SK-N-SH treated with all-trans-retinoic acid at 6 μM for 48 hours (cell line): ENCODE measurements at regions not wholly inside any gene's neighbourhood (a gene's known extent, or its start where the extent isn't known, plus 50 kb on each side); places are given as distances from the start of the nearest gene placed in this dataset.

Experiments used
- ARNTL ChIP-seq: fragments of 450-650 bp; formaldehyde crosslinking; IDR thresholded peaks from 2 replicates; pipeline ENCODE4 v1.5.0; 2020; ENCODE audit warnings: low read depth, mild to moderate bottlenecking, moderate library complexity, borderline replicate concordance
- BACH2 ChIP-seq: fragments of 250-450 bp; sonication (Bioruptor Pico); IDR thresholded peaks from 2 replicates; pipeline ENCODE4 v1.9.0; 2021; ENCODE audit warnings: mild to moderate bottlenecking, borderline replicate concordance
- CSDC2 ChIP-seq: fragments of 250-450 bp; sonication (Bioruptor Pico); IDR thresholded peaks from 2 replicates; pipeline ENCODE4 v1.5.0; 2020; ENCODE audit warnings: mild to moderate bottlenecking, moderate library complexity
- CSRNP3 ChIP-seq: fragments of 250-450 bp; sonication (Bioruptor Pico); IDR thresholded peaks from 2 replicates; pipeline ENCODE4 v1.5.1; 2021; ENCODE audit warnings: mild to moderate bottlenecking, moderate library complexity
- ESRRG ChIP-seq: fragments of 250-450 bp; sonication (Bioruptor Pico); IDR thresholded peaks from 2 replicates; pipeline ENCODE4 v1.6.1; 2021; ENCODE audit warnings: mild to moderate bottlenecking
- OSR1 ChIP-seq: fragments of 250-450 bp; sonication (Bioruptor Pico); IDR thresholded peaks from 2 replicates; pipeline ENCODE4 v1.8.0; 2022; ENCODE audit warnings: moderate library complexity, mild to moderate bottlenecking, inconsistent platforms
- PPARA ChIP-seq: fragments of 250-450 bp; sonication (Bioruptor Pico); IDR thresholded peaks from 2 replicates; pipeline ENCODE4 v1.5.0; 2020; ENCODE audit warnings: mild to moderate bottlenecking, borderline replicate concordance
- SNAI2 ChIP-seq: fragments of 250-450 bp; sonication (Bioruptor Pico); IDR thresholded peaks from 2 replicates; pipeline ENCODE4 v1.5.0; 2020; ENCODE audit warnings: mild to moderate bottlenecking, moderate library complexity
- TCF4 ChIP-seq: fragments of 250-450 bp; sonication (Bioruptor Pico); IDR thresholded peaks from 2 replicates; pipeline ENCODE4 v1.8.0; 2021; ENCODE audit warnings: mild to moderate bottlenecking, moderate library complexity, borderline replicate concordance
- ZFP3 ChIP-seq: fragments of 250-450 bp; sonication (Bioruptor Pico); IDR thresholded peaks from 2 replicates; pipeline ENCODE4 v1.5.0; 2020; ENCODE audit warnings: mild to moderate bottlenecking, moderate library complexity
- ZFP30 ChIP-seq: fragments of 450-650 bp; formaldehyde crosslinking; IDR thresholded peaks from 2 replicates; pipeline ENCODE4 v1.5.0; 2022; ENCODE audit warnings: mild to moderate bottlenecking, moderate library complexity
- ZNF70 ChIP-seq: fragments of 450-650 bp; formaldehyde crosslinking; IDR thresholded peaks from 2 replicates; pipeline ENCODE4 v1.5.0; 2020; ENCODE audit warnings: mild to moderate bottlenecking, moderate library complexity
- TF ChIP-seq, protein P1 (sequence below): fragments of 250-450 bp; sonication (Bioruptor Pico); IDR thresholded peaks from 2 replicates; pipeline ENCODE4 v1.8.0; 2020; ENCODE audit warnings: mild to moderate bottlenecking, moderate library complexity, borderline replicate concordance
- TF ChIP-seq, protein P2 (sequence below): fragments of 250-450 bp; sonication (Bioruptor Pico); IDR thresholded peaks from 2 replicates; pipeline ENCODE4 v1.5.1; 2020; ENCODE audit warnings: low read depth, mild to moderate bottlenecking, moderate library complexity

DNA sequence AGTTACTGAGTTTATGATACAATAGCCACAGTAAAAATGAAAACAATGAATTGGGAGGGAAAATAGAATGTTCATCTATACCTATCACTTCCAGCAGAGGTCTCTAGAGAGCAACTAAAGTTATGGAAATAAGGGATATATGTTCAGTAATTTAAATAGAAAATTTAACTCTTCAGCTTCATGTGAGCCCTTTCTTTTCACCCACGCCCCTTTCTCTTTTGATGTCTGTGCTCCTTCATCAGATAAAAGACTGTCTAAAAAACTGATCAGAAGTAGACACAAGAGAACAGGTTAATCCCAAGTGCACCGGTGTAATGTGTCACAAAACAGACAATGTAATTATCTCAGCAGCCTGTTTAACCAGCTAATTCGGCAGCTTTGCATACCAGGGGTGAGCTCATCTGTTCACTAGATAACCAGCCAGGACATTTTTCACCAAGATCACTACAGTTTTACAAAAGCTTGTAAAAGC is 238.5 kb upstream of the ERBB4 start:
- TF ChIP-seq SNAI2 (CRISPR knock-in tag) (no peak), ARNTL (CRISPR knock-in tag) (no peak), CSDC2 (CRISPR knock-in tag) (no peak), ZFP3 (CRISPR knock-in tag) (no peak), PPARA (CRISPR knock-in tag) (no peak), ESRRG (CRISPR knock-in tag) (no peak), OSR1 (CRISPR knock-in tag) (no peak), ZFP30 (CRISPR knock-in tag) (no peak), BACH2 (CRISPR knock-in tag) (no peak), CSRNP3 (no peak), ZNF70 (CRISPR knock-in tag) (no peak), TCF4 (CRISPR knock-in tag) (no peak)
- TF ChIP-seq, protein P1, sequence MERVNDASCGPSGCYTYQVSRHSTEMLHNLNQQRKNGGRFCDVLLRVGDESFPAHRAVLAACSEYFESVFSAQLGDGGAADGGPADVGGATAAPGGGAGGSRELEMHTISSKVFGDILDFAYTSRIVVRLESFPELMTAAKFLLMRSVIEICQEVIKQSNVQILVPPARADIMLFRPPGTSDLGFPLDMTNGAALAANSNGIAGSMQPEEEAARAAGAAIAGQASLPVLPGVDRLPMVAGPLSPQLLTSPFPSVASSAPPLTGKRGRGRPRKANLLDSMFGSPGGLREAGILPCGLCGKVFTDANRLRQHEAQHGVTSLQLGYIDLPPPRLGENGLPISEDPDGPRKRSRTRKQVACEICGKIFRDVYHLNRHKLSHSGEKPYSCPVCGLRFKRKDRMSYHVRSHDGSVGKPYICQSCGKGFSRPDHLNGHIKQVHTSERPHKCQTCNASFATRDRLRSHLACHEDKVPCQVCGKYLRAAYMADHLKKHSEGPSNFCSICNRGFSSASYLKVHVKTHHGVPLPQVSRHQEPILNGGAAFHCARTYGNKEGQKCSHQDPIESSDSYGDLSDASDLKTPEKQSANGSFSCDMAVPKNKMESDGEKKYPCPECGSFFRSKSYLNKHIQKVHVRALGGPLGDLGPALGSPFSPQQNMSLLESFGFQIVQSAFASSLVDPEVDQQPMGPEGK: no peak
- TF ChIP-seq, protein P2, sequence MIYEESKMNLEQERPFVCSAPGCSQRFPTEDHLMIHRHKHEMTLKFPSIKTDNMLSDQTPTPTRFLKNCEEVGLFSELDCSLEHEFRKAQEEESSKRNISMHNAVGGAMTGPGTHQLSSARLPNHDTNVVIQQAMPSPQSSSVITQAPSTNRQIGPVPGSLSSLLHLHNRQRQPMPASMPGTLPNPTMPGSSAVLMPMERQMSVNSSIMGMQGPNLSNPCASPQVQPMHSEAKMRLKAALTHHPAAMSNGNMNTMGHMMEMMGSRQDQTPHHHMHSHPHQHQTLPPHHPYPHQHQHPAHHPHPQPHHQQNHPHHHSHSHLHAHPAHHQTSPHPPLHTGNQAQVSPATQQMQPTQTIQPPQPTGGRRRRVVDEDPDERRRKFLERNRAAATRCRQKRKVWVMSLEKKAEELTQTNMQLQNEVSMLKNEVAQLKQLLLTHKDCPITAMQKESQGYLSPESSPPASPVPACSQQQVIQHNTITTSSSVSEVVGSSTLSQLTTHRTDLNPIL (CRISPR knock-in tag): no peak
